Fibroblast of lung (primary cell): ENCODE measurements at regions not wholly inside any gene's neighbourhood (a gene's known extent, or its start where the extent isn't known, plus 50 kb on each side); places are given as distances from the start of the nearest gene placed in this dataset.

Experiments
- CTCF ChIP-seq, 2 donors: IDR thresholded peaks in 1 of 2; conservative IDR thresholded peaks in 1 of 2; 1 replicate in 1 of 2; 2 replicates in 1 of 2; pipeline ENCODE4 v1.5.1; 2011 to 2012; ENCODE audit warnings: low read length in 2 of 2, control low read depth in 1 of 2, inconsistent platforms in 1 of 2, low read depth in 1 of 2, mild to moderate bottlenecking in 1 of 2
- EZH2 ChIP-seq: IDR thresholded peaks from 2 replicates; pipeline ENCODE4 v1.5.1; 2012; ENCODE audit warnings: low read length, control low read depth, mild to moderate bottlenecking; ENCODE audit errors: missing control alignments

- TF ChIP-seq CTCF (conservative IDR thresholded peaks at IDR 0.05 in 1 of 2, IDR thresholded peaks at IDR 0.05 in 1 of 2; ENCODE audit: low read depth in 1 of 2, low read length in 2 of 2), result no peak
- TF ChIP-seq EZH2, result no peak
These were observed 56.7 kb upstream of the SLC44A1 start for GRCh38 chr9:105187781-105188180.
